Left colon (tissue), 2 donors: ENCODE measurements at regions not wholly inside any gene's neighbourhood (a gene's known extent, or its start where the extent isn't known, plus 50 kb on each side); places are given as distances from the start of the nearest gene placed in this dataset.
"Not testable (repeated sequence)": the region's sequence is repeated elsewhere in the genome, so short reads cannot be mapped to it uniquely, and the experiment has no call there.

Experiments used
- ATAC-seq: fragments of 200-7000 bp; cut with Tn5 transposase; one replicate; pipeline ENCODE4 v1.9.1; 2020; ENCODE audit warnings: mild to moderate bottlenecking, moderate library complexity
- DNase-seq, 2 donors: peaks; one replicate each; pipeline ENCODE4 v3.0.0-alpha.2; 2020
- intact Hi-C, 2 donors: fragments of 100-400 bp; cut with DNase I in 1 of 2; cut with micrococcal nuclease in 1 of 2; formaldehyde crosslinking; loops; one replicate each; pipeline versions ENCODE4 v1.11.2 to v1.14.0; 2022; cut with DNase I, micrococcal nuclease
- donor health status: DM: no; HTN: no; CAD: no.
- donor health status: DM: yes; HTN: yes; CAD: no.

DNA sequence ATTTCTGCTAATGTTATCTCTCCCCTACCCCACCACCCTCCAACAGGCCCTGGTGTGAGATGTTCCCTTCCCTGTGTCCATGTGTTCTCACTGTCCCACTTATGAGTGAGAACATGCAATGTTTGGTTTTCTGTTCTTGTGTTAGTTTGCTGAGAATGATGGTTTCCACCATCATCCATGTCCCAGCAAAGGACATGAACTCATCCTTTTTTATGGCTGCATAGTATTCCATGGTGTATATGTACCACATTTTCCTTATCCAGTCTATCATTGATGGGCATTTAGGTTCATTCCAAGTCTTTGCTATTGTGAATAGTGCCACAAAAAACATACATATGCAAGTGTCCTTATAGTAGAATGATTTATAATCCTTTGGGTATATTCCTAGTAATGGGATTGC lies 104.5 kb downstream of the ZNF33B start:
- ATAC-seq, intact Hi-C loops, DNase-seq: not testable (repeated sequence)

DNA sequence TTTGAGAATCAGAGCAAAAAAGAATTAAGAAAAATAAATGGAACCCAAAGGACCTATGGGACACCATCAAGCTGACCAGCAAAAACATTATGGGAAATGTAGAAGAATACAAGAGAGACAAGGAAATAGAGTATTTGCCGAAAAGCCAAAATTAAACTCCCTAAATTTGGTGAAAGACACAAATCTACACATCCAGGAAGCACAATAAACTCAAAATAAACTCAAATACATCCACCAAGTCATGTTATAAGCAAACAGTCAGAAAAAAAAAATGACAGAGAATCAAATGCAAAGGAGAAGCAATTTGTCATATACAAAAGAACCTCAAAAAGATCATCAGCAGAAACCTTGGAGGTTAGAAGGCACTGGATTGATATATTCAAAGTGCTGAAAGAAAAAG lies 105.4 kb downstream of the ZNF33B start:
- intact Hi-C loops, result no loop called here
- DNase-seq (no peak), ATAC-seq (no peak)

DNA sequence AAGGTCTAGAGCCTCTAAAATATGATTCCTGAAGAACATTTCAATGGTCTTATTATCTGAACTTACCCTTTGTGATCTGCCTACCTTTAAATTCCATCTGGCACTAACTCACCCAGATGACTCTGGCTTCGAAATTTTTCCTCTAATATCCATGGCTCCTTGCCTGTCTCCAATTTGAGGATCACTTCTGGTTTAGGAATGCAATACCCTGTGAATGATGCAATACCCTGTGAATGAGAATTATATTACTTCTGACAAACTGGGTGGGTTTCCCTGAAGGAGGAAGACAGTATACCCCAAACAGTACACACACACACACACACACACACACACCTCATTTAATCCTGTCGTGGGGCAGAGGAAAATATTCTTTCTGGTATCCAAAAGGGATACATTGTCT lies 115.3 kb downstream of the ZNF33B start:
- intact Hi-C loops, result no loop called here
- DNase-seq, result no peak
- ATAC-seq, result no peak

DNA sequence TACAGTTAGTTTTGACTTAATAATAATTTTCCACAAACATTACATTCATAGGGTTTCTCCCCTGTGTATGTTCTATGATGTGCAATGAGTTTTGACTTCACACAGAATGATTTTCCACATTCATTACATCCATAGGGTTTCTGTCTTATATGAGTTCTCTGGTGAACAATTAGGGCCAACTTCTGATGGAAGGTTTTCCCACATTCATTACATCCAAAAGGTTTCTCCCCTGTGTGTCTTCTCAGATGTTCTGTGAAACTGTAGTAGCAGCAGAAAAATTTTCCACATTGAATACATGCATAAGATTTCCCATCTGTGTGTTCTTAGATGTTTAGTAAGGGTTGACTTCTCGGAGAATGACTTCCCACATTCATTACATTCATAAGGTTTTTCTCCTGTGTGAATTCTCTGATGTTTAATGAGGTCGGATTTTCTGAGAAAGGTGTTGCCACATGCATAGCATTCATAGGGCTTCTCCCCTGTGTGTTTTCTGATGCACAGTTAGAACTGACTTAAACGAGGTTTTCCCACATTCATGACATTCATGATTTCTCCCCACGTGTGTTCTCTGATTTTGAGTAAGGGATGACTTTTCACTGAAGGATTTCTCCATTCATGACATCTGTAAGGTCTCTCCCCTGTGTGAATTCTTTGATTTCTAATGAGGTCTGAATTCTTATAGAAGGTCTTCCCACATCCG lies 118.5 kb downstream of the ZNF33B start:
- ATAC-seq, result no peak
- no peak for DNase-seq
- intact Hi-C loops, result no loop called here

DNA sequence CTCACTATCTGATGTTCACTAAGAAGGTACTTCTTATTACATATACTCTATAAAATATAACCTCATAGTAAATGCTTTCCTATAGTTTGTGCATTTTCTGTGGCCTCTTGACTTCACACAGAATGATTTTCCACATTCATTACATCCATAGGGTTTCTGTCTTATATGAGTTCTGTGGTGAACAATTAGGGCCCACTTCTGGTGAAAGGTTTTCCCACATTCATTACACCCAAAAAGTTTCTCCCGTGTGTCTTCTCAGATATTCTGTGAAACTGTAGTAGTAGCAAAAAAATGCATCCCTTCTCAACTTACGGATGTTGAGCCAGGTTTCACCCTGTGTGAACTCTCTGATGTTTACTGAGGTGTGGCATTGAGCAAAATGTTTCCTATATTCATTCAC lies 119.3 kb downstream of the ZNF33B start:
- DNase-seq, result no peak
- intact Hi-C loops, result no loop called here
- no peak for ATAC-seq

DNA sequence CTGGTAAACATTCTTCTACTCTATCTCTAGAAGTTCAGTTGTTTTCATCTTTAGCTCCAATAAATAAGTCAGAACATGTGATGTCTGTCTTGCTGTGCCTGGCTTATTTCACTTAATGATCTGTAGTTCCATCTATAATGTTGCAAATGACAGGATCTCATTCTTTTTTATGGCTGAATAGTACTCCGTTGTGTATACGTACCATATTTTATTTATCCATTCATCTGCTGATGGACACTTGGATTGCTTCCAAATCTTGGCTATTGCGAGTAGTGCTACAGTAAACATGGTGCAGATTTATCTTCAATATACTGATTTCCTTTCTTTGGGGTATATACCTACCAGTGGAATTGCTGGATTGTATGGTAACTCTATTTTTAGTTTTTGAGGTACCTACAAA lies 124.4 kb downstream of the ZNF33B start:
- intact Hi-C loops, result no loop called here
- DNase-seq, result no peak
- ATAC-seq, result no peak

DNA sequence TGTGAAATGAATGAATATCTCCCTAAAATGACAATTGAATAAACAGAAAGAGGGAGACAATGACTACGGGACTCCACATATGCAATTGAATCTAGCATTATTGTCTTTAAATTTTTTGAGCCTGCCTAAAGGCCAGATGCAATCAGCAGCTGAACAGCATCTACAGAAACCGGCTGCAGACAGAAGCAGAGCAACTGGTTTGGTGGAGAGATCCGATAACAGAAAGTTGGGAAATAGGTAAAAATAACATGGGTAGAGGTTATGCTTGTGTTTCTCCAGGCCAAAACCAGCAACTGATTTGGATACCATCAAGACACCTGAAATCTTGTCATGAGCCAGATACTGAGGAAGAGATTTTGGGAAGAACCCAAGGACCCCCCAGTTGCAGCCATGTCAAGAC lies 146.6 kb downstream of the ZNF33B start:
- intact Hi-C loops, result no loop called here
- no peak for ATAC-seq
- no peak for DNase-seq

DNA sequence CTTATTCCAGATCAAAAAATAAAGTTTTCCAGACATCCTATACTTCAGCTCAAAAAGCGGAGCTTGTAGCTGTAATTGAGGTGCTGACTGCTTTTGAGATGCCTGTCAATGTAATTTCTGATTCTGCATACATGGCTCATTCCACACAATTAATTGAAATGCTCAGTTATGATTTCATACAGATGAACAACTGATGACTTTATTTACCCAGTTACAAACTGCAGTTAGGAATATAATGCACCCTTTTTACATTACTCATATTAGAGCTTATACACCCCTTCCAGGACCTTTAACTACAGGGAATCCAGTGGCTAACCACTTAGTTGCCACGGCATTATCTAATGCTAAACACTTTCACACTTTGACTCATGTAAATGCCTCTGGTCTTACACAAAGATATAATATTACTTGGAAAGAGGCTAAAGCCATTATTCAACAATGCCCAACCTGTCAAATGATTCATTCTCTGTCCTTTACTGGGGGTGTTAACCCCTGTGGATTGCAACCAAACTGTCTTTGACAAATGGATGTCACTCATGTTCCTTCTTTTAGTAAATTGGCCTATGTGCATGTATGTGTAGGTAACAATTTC lies 147.3 kb downstream of the ZNF33B start:
- intact Hi-C loops, result no loop called here
- no peak for ATAC-seq
- no peak for DNase-seq

DNA sequence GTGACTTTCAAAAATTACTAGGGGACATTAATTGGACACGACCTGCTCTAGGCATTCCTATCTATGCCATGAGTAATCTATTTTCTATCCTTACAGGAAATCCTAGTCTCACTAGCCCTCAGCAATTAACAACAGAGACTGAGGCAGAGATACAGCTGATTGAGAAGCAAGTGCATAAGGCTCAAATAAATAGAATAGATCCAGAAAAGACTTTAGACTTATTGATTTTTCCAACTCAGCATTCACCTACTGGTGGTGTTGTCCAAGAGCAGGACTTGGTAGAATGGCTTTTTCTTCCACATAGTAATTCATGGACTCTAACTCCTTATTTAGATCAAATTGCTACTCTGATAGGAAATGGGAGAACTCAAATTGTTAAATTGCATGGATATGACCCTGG lies 148.0 kb downstream of the ZNF33B start:
- intact Hi-C loops, result no loop called here
- DNase-seq (no peak), ATAC-seq (no peak)

DNA sequence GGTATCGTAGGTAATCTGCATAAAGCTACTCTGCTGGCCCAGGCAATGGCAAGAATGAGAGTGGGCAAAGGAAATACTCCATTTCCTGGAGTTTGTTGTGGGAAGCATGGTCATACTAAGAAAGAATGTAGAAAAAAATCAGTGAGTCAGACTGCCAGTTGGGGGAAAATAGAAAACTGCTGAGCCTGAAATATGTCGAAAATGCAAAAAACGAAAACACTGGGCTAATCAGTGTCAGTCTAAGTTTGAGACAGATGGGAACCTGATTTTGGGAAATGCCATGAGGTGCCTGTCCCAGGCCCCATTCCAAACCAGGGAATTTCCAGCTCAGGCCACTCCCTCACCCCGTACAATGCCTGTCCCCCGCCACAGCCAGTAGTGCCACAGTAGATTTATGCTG lies 150.0 kb downstream of the ZNF33B start:
- no peak for DNase-seq
- ATAC-seq, result no peak
- intact Hi-C loops, result no loop called here

DNA sequence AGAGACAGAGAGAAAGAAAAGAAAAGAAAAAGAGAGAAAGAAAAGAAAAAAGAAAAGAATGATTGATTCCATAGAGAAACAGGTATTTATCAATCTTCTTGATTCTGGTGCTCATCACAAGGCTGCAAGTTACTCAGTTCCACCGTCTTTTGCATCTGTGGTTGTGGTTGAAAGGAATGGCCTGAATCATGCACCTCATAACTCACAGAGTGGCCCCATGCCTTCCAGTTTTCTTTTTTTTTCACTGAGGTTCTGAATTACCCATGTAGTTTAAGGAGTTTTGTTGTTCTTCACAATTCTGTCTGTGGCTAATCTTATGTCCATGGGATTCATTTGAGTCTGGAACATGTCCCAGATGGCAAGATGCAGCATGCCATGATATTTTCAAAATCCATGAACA lies 156.0 kb downstream of the ZNF33B start:
- intact Hi-C loops, result no loop called here

DNA sequence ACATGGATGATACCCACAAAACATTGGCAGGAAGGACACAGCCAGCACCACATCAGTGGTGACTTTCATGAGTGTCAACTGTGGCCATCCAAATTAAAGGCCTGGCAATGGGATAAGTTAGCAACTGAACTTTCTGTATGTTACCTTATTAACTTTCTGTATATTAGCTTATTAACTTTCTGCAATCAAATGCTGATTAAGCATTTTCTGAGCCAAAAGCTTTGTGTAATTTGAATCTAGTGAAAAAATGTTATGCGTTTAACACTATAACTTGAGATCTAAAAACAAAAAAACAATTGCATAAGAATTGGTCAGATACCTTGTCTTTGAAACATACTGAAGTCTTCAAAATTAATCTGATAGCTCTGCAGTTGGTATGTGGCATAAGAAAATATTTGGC lies 159.3 kb downstream of the ZNF33B start:
- intact Hi-C loops, result no loop called here
- DNase-seq, result no peak
- no peak for ATAC-seq

More for the DNA sequence above, 156.0 kb downstream of the ZNF33B start:
- ATAC-seq (no peak), DNase-seq (no peak)

DNA sequence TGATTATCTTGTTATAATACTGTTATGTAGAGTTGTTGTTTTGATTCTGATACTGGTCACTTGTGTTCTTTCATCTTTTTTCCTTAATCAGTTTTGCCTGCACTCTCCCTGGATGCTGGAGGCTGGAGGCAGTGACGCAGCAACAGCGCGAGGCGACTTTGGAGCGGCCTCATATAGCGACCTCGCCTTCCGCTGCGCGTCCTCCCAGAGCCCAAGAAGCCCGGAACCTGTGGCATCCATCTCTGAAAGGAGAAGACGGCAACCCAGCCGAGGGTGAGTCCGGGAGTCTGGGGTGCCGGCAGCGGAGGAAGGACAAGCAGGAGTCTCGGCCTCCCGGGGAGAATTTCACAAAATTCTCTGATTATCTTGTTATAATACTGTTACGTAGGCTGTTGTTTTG lies 161.2 kb downstream of the ZNF33B start:
- DNase-seq, result no peak
- intact Hi-C loops, result no loop called here
- no peak for ATAC-seq

DNA sequence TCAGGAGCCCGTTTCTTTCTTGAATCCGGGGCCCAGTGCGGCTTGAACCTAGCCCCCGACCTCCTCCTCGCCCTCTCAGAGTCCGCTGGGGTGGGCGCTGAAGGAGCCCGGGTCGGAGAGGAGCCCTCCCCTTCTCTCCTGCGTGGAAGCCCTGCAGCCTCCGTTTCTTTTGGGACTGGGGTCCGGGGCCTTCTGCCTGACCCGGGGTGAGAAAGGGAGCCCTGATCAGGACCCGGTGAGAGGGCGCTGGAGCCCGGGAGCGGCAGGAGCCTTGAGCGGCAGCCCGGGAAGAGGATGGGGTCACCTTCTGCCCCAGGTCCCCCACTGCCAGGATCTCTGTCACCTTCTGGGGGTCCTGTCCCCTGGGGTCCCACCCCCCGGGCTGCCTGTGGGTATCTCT lies 162.3 kb downstream of the ZNF33B start:
- no peak for ATAC-seq
- intact Hi-C loops, result no loop called here
- DNase-seq, result no peak

DNA sequence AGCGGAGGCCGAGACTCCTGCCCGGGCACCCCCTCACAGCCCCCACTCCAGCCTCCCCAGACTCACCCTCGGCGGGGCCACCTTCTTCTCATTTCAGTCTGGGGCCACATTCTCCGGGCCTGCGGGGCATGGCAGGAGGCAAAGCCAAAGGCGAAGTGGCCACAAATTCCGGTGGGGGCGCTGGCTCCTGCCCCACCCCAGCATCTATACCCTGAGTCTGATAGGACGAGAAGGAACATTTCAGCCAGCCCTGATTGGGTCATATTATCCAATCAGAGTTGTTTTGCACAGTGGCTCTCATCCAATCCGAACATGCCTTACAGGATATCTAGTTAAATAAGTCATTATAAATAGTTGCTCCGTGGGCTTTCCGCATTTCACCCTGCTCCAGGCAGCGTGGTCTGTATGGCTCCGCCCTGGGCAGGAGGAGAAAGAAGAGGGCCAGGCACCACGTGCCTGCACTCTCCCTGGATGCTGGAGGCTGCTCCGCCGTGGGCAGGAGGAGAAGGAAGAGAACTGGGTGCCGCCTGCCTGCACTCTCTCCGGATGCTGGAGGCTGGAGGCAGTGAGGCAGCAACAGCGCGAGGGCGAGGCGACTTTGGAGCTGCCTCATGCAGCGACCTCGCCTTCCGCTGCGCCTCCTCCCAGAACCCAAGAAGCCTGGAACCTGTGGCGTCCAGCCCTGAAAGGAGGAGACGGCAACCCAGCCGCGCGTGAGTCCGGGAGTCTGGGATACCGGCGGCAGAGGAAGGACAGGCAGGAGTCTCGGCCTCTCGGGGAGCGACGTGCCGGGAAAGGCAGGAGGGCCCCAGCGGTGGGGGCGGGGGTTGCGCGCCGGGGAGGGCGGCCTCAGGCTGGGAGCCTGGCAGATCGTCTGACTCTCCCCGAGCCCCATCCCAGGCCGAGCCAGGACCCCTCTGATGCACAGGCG lies 162.9 kb downstream of the ZNF33B start:
- ATAC-seq (no peak), DNase-seq (no peak)
- intact Hi-C loops, result no loop called here

DNA sequence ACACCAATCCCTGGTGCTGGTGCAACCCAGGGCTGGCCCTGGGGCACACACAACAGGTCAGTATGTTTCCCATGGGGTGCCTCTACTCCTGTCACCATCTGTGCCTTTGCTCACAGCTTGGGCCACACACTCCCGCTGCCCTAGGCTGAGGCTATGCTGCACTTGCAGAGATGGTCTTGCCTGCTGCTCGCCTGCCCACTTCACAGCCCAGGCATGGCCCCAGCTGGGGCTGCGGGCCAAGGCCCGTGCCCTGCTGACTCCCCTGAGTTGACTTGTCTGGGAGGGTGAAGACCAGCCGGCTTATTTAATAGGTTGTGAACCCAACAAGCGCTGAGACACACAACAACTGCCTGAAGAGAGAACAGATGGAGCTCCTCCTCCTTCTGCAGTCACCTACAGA lies 184.1 kb downstream of the ZNF33B start:
- intact Hi-C loops, result no loop called here
- DNase-seq, result no peak
- ATAC-seq, result no peak

DNA sequence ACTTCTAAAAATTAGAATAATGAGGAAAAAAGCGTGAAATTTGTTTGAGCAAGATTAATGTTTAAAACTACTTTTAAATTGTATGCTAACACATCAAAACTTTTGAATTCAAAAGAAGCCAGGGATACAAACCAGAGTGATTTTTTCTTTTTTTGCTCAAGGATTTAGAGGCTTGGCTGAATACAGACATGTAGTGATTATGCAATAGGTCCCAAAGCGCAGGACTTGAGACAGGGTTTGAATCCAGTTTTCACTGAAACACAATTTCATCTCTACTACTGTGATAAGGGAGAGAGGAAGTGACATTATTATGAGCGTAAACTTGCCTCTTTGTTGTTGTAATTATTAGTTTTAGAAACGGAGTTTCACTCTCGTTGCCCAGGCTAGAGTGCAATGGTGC lies 207.3 kb downstream of the ZNF33B start:
- ATAC-seq (no peak), DNase-seq (no peak)
- intact Hi-C loops, result no loop called here

DNA sequence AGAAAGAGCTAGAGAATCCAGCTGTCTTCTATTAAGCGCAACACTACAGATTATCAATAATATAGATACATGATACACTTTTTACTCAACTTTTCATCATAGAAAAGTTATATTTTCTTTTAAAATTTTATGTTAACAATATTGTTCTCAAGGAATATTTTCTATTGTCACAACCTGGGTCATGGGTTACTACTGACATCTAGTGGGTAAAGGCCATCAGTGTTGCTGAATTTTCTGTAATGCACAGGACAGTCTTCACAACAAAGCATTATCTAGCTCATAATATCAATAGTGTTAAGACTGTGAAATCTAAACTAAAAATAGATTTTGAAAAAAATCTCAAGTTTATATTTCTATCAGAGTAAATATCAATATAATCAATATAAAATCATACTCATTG lies 209.8 kb downstream of the ZNF33B start:
- no peak for DNase-seq
- intact Hi-C loops, result no loop called here
- ATAC-seq, result no peak

DNA sequence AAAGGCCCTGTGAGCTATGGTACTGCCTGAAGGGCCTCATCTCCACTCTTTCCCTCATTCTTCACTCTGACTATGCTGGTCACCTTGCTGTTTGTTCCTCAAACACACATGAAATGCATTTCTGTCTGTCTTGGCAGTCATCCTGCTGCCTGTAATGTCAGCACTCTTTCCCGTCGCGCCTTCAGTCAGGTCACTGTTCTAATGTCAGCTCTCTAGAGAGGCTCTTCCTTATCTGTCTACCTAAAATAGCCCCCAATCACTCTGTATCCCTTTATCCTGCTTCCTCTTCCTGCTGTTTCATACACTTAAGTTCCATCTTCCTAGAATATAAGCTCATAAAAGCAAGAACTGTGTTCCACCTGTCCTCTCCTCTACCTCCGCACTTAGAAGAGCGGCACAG lies 215.5 kb downstream of the ZNF33B start:
- no peak for ATAC-seq
- intact Hi-C loops, result no loop called here
- DNase-seq, result no peak

DNA sequence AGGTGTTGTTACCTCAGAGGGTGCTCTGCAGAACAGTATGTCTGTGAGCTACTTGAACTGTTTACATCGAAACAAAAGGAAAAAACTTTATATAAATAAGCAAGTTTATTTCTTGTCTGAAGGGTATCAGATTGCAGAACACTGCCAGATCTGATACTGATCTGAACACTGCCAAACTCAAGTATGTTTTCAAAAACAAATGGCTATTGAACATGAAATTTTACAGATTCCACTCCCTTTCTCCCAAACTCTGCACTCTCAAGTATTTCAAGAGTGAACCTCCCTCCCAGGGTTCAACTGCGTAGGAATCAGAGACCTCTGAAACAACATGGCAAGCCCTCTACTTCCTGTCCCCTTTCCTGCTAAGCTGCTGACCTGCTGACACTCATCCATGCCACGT lies 216.6 kb downstream of the ZNF33B start:
- intact Hi-C loops, result no loop called here
- no peak for ATAC-seq
- DNase-seq, result no peak
